Esophagus squamous epithelium (tissue), 5 donors: ENCODE measurements at regions not wholly inside any gene's neighbourhood (a gene's known extent, or its start where the extent isn't known, plus 50 kb on each side); places are given as distances from the start of the nearest gene placed in this dataset.
A peak's percentile ranks its signal among the peaks of the same experiment; 100 is the strongest.

ENCODE experiments used
- DNase-seq: peaks from one replicate; lab custom pipeline; 2025; lab: John Stamatoyannopoulos, UW
- H3K27ac ChIP-seq, 4 donors: fragments of 200-600 bp; sonication (generic); one replicate each; pipeline ENCODE4 v1.5.1; 2016 to 2019; ENCODE audit warnings: mild to moderate bottlenecking in 1 of 4
- H3K27me3 ChIP-seq, 4 donors: fragments of 200-600 bp; sonication (generic); 1 replicate in 3 of 4; 2 replicates in 1 of 4; pipeline versions ENCODE4 v1.5.1 to v1.6.0; 2017 to 2021; ENCODE audit warnings: antibody characterized with exemption in 1 of 4
- H3K36me3 ChIP-seq, 3 donors: fragments of 200-600 bp; sonication (generic); one replicate each; pipeline ENCODE4 v1.5.1; 2016 to 2019
- H3K4me1 ChIP-seq, 3 donors: fragments of 200-600 bp; sonication (generic); one replicate each; pipeline ENCODE4 v1.5.1; 2017 to 2019
- H3K4me3 ChIP-seq, 4 donors: fragments of 200-600 bp; sonication (generic); 1 replicate in 3 of 4; 2 replicates in 1 of 4; pipeline ENCODE4 v1.5.1; 2016 to 2019; ENCODE audit warnings: mild to moderate bottlenecking in 2 of 4, moderate library complexity in 1 of 4
- H3K9me3 ChIP-seq, 3 donors: fragments of 200-600 bp; sonication (generic); one replicate each; pipeline ENCODE4 v1.5.1; 2016 to 2019
- POLR2A ChIP-seq, 4 donors: fragments of 450-650 bp; IDR thresholded peaks; one replicate each; pipeline ENCODE4 v1.6.1; 2017; ENCODE audit warnings: antibody characterized with exemption in 4 of 4, mild to moderate bottlenecking in 4 of 4, moderate library complexity in 3 of 4
- WGBS, 2 donors: methylation state at CpG; one replicate each; pipeline ENCODE4 v1.1.5; 2018; 5-methylcytosine and 5-hydroxymethylcytosine counted together
- intact Hi-C: fragments of 100-400 bp; cut with DNase I; formaldehyde crosslinking; loops from one replicate; pipeline ENCODE4 v1.15.0; 2022
- TF ChIP-seq, protein P1 (sequence below), 6 experiments: fragments of 450-650 bp in 4 of 6; fragments of 200-600 bp in 2 of 6; sonication (generic) in 2 of 6; IDR thresholded peaks; one replicate each; pipeline ENCODE4 v1.5.1; 2016 to 2019; ENCODE audit warnings: antibody characterized with exemption in 6 of 6, mild to moderate bottlenecking in 4 of 6, moderate library complexity in 4 of 6
- donor health status: DM: yes; HTN: yes; CAD: no.

DNA sequence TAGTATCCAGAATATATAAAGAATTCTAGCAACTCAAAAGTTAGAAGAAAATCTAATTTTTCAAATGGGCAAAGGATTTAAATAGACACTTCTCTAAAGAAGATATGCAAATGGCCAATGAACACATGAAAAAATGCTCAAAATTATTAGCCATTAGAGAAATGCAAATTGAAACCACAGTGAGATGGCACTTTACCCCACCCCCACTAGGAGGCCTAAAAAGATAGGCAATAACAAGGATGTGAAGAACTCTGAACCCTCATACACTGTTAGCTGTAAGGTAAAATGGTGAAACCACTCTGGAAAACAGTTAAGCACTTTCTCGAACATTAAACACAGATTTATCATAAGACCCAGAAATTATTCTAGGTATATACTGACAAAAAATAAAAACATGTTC is 71.4 kb upstream of the IRX6 start:
- DNase-seq: no peak
- no peaks in the 10 kb centered on the region for H3K36me3 ChIP-seq
- intact Hi-C loops: no loop called here
- no peaks in the 10 kb centered on the region for H3K4me1 ChIP-seq
- peaks cover 0 to 4% (median 0%) of the 10 kb centered on the region in 4 donors for H3K27me3 ChIP-seq
- H3K4me3 ChIP-seq: no peak overlapping the region
- no peak overlapping the region for H3K27ac ChIP-seq
- no peak for TF ChIP-seq POLR2A (IDR thresholded peaks at IDR 0.05)
- TF ChIP-seq, protein P1, sequence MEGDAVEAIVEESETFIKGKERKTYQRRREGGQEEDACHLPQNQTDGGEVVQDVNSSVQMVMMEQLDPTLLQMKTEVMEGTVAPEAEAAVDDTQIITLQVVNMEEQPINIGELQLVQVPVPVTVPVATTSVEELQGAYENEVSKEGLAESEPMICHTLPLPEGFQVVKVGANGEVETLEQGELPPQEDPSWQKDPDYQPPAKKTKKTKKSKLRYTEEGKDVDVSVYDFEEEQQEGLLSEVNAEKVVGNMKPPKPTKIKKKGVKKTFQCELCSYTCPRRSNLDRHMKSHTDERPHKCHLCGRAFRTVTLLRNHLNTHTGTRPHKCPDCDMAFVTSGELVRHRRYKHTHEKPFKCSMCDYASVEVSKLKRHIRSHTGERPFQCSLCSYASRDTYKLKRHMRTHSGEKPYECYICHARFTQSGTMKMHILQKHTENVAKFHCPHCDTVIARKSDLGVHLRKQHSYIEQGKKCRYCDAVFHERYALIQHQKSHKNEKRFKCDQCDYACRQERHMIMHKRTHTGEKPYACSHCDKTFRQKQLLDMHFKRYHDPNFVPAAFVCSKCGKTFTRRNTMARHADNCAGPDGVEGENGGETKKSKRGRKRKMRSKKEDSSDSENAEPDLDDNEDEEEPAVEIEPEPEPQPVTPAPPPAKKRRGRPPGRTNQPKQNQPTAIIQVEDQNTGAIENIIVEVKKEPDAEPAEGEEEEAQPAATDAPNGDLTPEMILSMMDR (IDR thresholded peaks at IDR 0.05): no peak
- 91 to 94% methylated on average over 1 of the region's 1 CpG for WGBS, 2 donors
- H3K9me3 ChIP-seq: no peaks in the 10 kb centered on the region

DNA sequence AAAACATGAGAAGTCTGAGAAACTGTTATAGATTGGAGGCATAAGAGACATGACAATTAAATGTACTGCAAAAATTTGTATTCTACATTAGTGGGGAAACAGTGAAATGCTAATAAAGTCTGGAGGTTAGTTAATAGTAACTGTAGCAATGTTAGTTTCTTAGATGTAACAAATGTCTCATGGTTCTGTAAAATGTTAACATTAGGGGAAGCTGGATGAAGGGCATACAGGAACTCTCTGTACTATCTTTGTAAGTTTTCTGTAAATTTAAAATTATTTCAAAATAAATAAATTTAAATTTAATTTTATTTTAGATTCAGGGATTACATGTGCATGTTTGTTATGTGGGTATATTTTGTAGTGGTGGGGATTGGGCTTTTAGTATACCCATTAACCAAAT is 70.0 kb upstream of the IRX6 start:
- Histone ChIP-seq H3K4me1 (no peaks in the 10 kb centered on the region), H3K36me3 (no peaks in the 10 kb centered on the region), H3K4me3 (no peak overlapping the region), H3K9me3 (no peaks in the 10 kb centered on the region), H3K27ac (no peak overlapping the region), H3K27me3 (peaks cover 0 to 4% (median 0%) of the 10 kb centered on the region in 4 donors)
- no peak for DNase-seq
- intact Hi-C loops: no loop called here
- no peak for TF ChIP-seq POLR2A (IDR thresholded peaks at IDR 0.05)
- TF ChIP-seq, protein P1 (IDR thresholded peaks at IDR 0.05): no peak

DNA sequence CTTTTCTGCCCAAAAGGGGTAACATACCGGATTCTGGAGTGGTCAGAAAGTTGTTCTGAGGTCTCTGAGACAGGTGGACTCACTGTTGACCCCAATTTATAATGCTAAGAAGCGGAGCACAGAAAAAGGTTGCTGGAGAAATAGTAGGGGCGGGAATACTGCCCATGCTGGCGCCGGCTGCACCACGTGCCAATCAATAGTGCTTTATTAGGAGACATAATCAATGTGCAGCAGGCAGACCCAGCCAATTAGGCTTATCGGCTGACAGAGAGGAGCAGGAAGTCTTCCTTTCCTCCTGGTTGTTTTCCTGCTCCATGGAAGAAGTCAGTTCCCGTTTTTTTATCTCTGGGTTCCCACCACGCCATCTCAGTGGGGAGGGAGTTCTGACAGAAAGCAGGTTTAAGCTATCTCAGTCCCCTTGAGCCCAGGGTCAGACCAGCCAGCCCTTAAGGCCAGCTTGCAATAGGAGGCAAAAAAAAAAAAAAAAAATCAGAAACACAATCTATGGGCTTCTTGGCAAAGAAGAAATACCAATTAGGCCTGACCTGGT is 68.2 kb upstream of the IRX6 start:
- H3K4me3 ChIP-seq: no peak overlapping the region
- H3K27ac ChIP-seq: no peak overlapping the region
- no peaks in the 10 kb centered on the region for H3K9me3 ChIP-seq
- peaks cover 0 to 4% (median 0%) of the 10 kb centered on the region in 4 donors for H3K27me3 ChIP-seq
- TF ChIP-seq, protein P1 (IDR thresholded peaks at IDR 0.05): no peak
- TF ChIP-seq POLR2A (IDR thresholded peaks at IDR 0.05): no peak
- H3K4me1 ChIP-seq: no peaks in the 10 kb centered on the region
- no peak for DNase-seq
- intact Hi-C loops: no loop called here
- H3K36me3 ChIP-seq: no peaks in the 10 kb centered on the region
- 69 to 73% methylated on average over 7 to 9 of the region's 9 CpGs for WGBS, 2 donors

DNA sequence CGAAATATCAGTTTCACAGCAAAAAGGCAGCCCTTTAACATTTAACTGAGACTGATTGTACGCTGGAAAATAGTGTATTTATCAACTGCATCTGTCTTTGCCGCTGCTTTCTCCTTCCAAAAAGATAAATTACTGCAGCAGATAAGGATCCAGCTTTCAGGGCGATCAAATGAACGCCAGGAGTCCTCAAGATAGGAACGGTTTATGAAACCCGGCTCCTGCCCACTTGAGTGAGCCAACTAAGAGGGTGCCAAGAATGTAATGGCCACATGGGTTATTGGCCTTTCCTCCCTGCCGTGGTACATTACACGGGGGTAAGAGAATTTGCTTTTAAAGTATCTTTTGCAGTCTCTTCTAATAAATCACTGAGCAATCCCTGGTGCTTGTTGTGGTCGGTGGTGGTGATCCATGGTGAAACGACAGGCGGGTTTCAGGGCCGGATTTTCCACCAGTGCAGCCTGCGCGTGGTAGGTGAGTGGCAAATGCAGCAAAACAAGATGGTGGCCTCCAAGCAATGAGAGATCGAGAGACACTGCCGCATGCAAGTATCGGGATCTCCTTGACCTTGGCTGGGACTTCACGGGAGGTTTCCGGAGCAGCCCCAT is 67.5 kb upstream of the IRX6 start:
- H3K9me3 ChIP-seq: no peaks in the 10 kb centered on the region
- H3K27me3 ChIP-seq: peaks cover 0 to 4% (median 0%) of the 10 kb centered on the region in 4 donors
- 80 to 87% methylated on average over 19 to 20 of the region's 20 CpGs for WGBS, 2 donors
- no peak overlapping the region for H3K4me3 ChIP-seq
- TF ChIP-seq, protein P1 (IDR thresholded peaks at IDR 0.05): no peak
- no peak for TF ChIP-seq POLR2A (IDR thresholded peaks at IDR 0.05)
- no peaks in the 10 kb centered on the region for H3K36me3 ChIP-seq
- no peaks in the 10 kb centered on the region for H3K4me1 ChIP-seq
- intact Hi-C loops: no loop called here
- no peak for DNase-seq
- H3K27ac ChIP-seq: no peak overlapping the region

DNA sequence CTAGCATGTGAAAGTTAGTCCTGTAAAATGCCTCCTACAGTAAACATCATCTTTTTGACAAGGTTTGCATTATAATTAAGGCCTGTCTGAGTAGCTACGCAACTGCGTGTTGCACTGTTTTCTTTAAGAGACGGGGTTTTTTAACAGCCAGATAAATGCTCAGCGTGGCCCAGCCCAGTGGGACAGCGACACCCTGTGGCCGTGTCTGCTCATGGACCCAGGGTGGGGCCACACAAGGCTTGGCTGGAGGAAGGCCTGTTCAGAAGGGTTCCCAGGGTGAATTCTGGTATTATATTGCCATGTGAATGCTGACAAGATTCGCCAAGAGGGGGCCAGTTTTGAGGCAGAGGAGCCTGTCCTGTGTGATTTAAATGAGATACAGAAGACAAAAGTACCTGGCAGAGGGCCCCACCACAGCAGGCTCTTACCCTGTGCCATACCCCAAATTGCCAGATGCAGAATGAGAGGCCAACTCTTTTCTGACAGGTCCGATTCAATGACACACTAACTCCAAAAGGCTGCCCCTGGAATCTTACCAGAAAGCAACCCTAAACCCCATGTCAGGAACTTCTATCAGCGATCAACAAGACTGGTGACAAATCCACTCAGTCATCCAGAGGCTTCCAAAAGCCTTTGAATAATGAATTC is 65.9 kb upstream of the IRX6 start:
- 18 to 35% methylated on average over 6 to 8 of the region's 9 CpGs for WGBS, 2 donors
- no peak for DNase-seq
- Histone ChIP-seq H3K4me1 (no peaks in the 10 kb centered on the region), H3K4me3 (no peak overlapping the region), H3K27ac (no peak overlapping the region), H3K36me3 (no peaks in the 10 kb centered on the region), H3K27me3 (peaks cover 0 to 4% (median 0%) of the 10 kb centered on the region in 4 donors), H3K9me3 (no peaks in the 10 kb centered on the region)
- intact Hi-C loops: no loop called here
- TF ChIP-seq, protein P1 (IDR thresholded peaks at IDR 0.05): peak; percentile 17 to 92 (median 86)
- no peak for TF ChIP-seq POLR2A (IDR thresholded peaks at IDR 0.05)
